ENCODE measurements at regions not wholly inside any gene's neighbourhood (a gene's known extent, or its start where the extent isn't known, plus 50 kb on each side); places are given as distances from the start of the nearest gene placed in this dataset.

- Mint-ChIP-seq H3K4me1 (no peaks in the 10 kb centered on the region), H3K27me3 (peaks cover 5% of the 10 kb centered on the region), H3K9me3 (peaks cover 8% of the 10 kb centered on the region), H3K4me3 (no peak overlapping the region), H3K36me3 (ENCODE audit: low read depth) (no peaks in the 10 kb centered on the region), H3K27ac (no peak overlapping the region)
- ChIA-PET POLR2A (no interaction called here), CTCF (no interaction called here)
- no peak for DNase-seq
Observed at GRCh38 chr9:92196400-92196799, 81.2 kb upstream of the SPTLC1 start.

GRCh38 chr9:92191801-92192200 is 76.6 kb upstream of the SPTLC1 start:
- ChIA-PET CTCF (interaction anchor here (0.6 to 1.2 kb wide), 2 partner anchors 53 to 854 kb away, joined by 3 read pairs; no protein-coding TSS in a partner anchor), POLR2A (no interaction called here)
- Mint-ChIP-seq H3K4me1 (no peaks in the 10 kb centered on the region), H3K27me3 (peaks cover 1% of the 10 kb centered on the region), H3K27ac (no peak overlapping the region), H3K36me3 (ENCODE audit: low read depth) (no peaks in the 10 kb centered on the region), H3K9me3 (no peaks in the 10 kb centered on the region), H3K4me3 (no peak overlapping the region)
- no peak for DNase-seq

GRCh38 chr9:92190536-92190790 is 75.2 kb upstream of the SPTLC1 start:
- H3K9me3 Mint-ChIP-seq, result no peaks in the 10 kb centered on the region
- H3K27ac Mint-ChIP-seq, result no peak overlapping the region
- ChIA-PET POLR2A (no interaction called here), CTCF (no interaction called here)
- H3K4me1 Mint-ChIP-seq, result no peaks in the 10 kb centered on the region
- H3K4me3 Mint-ChIP-seq, result no peak overlapping the region
- no peaks in the 10 kb centered on the region for H3K36me3 Mint-ChIP-seq (ENCODE audit: low read depth)
- H3K27me3 Mint-ChIP-seq, result peaks cover 1% of the 10 kb centered on the region
- no peak for DNase-seq

- CTCF ChIA-PET, result no interaction called here
- POLR2A ChIA-PET, result no interaction called here
- Mint-ChIP-seq H3K9me3 (no peaks in the 10 kb centered on the region), H3K27ac (no peak overlapping the region), H3K4me3 (no peak overlapping the region), H3K27me3 (peaks cover 1% of the 10 kb centered on the region), H3K4me1 (no peaks in the 10 kb centered on the region), H3K36me3 (ENCODE audit: low read depth) (no peaks in the 10 kb centered on the region)
- DNase-seq, result no peak
Observed at GRCh38 chr9:92189782-92190535, 74.7 kb upstream of the SPTLC1 start.

DNA sequence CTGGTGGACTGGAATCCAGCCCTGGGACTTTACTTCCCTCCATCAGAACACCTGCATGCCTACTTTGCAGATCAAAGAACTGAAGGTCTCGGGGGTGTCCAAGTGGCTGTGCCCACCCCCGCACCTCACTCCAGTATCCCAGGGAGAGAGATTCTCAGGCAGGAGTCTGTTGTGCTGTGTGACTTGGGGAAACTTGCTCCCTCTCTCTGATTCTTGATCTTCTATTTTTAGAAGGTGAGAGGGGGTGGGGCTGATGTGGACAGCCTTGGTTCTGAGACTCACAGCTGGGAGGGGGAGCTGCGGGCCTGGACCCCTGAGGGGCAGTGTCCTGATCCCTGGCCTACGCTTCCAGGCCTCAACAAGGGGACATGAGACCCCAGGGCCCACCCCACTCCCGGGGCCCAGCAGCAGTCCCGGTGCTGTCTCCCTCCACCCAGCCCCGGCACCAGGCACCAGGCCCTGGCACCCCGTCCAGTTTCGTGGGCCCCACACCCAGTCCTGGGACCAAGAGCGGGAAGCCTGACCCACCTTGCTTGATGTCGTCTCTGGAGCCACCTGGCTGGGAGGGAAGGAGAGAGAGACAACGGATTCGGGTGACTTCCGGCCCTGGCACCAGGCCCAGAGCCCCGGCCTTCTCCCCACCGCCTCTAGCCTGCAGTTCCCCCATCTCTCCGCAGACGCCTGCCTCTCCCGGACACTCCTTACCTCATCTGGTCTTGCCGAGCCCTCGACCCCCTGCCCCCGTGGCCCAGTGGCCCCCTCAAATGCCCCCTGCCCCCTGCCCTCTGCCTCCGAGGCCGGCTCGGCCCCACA is 74.0 kb upstream of the SPTLC1 start:
- POLR2A ChIA-PET, result no interaction called here
- Mint-ChIP-seq H3K9me3 (no peaks in the 10 kb centered on the region), H3K4me3 (no peak overlapping the region), H3K36me3 (ENCODE audit: low read depth) (no peaks in the 10 kb centered on the region), H3K27ac (no peak overlapping the region), H3K4me1 (no peaks in the 10 kb centered on the region), H3K27me3 (peaks cover 2% of the 10 kb centered on the region)
- CTCF ChIA-PET, result no interaction called here
- DNase-seq, result no peak

DNA sequence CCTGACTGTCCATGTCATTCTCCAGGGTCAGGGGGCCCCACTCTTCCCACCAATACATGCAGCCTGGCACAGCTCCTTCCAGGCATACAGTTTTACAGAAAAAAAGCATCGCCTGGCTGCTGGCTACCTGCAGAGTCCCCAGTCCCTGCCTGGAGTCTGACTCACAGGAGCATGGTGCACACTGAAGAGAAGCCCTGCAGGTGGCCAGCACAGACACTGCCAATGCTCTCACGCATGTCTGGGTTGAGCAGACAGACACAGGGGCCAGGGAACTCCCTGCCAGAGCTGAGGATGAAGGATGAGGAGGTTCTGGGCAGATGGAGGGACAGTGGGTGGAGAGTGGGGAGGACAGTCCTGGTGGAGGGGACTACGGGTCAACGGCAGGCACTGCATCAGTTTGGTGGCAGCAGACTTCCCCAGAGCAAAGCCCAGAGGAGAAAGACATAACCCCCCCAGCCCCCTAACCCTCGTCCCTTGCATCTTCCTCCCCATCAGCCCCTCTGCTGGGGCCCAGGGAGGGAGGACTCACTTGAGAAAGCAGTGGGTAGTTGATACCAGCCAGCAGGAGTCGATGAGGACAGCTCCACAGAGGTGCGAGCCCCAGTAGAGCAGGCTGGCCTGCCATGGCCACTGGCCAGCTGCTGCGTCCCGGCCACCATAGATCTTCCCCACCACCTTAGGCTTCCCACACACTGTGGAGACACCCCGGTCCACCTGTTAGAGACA is 72.9 kb upstream of the SPTLC1 start:
- no peak overlapping the region for H3K4me3 Mint-ChIP-seq
- H3K36me3 Mint-ChIP-seq (ENCODE audit: low read depth), result no peaks in the 10 kb centered on the region
- peaks cover 3% of the 10 kb centered on the region for H3K27me3 Mint-ChIP-seq
- H3K4me1 Mint-ChIP-seq, result no peaks in the 10 kb centered on the region
- ChIA-PET CTCF (interaction anchor here (1.3 kb wide), 1 partner anchor 12 kb away, joined by 3 read pairs; no protein-coding TSS in a partner anchor), POLR2A (no interaction called here)
- no peaks in the 10 kb centered on the region for H3K9me3 Mint-ChIP-seq
- no peak overlapping the region for H3K27ac Mint-ChIP-seq
- DNase-seq, result no peak

GRCh38 chr9:92187390-92187789 is 72.2 kb upstream of the SPTLC1 start:
- Mint-ChIP-seq H3K36me3 (ENCODE audit: low read depth) (no peaks in the 10 kb centered on the region), H3K4me1 (no peaks in the 10 kb centered on the region), H3K27ac (no peak overlapping the region), H3K9me3 (no peaks in the 10 kb centered on the region), H3K27me3 (peaks cover 3% of the 10 kb centered on the region), H3K4me3 (no peak overlapping the region)
- POLR2A ChIA-PET, result no interaction called here
- DNase-seq, result no peak
- CTCF ChIA-PET, result interaction anchor here (0.7 to 1.3 kb wide), 2 partner anchors 11 to 33 kb away, joined by 3 read pairs; no protein-coding TSS in a partner anchor

GRCh38 chr9:92186631-92187030 is 71.4 kb upstream of the SPTLC1 start:
- CTCF ChIA-PET, result interaction anchor here (0.6 to 1.2 kb wide), 3 partner anchors 33 to 1736 kb away, joined by 3 read pairs; no protein-coding TSS in a partner anchor
- Mint-ChIP-seq H3K4me3 (no peak overlapping the region), H3K27me3 (peaks cover 3% of the 10 kb centered on the region), H3K27ac (no peak overlapping the region), H3K9me3 (no peaks in the 10 kb centered on the region), H3K4me1 (no peaks in the 10 kb centered on the region), H3K36me3 (ENCODE audit: low read depth) (no peaks in the 10 kb centered on the region)
- POLR2A ChIA-PET, result no interaction called here
- no peak for DNase-seq

- Mint-ChIP-seq H3K4me1 (no peaks in the 10 kb centered on the region), H3K4me3 (no peak overlapping the region), H3K36me3 (ENCODE audit: low read depth) (no peaks in the 10 kb centered on the region), H3K27me3 (peaks cover 3% of the 10 kb centered on the region), H3K9me3 (no peaks in the 10 kb centered on the region), H3K27ac (no peak overlapping the region)
- DNase-seq, result no peak
- POLR2A ChIA-PET, result no interaction called here
- CTCF ChIA-PET, result interaction anchor here (1.2 kb wide), 1 partner anchor 45 kb away, joined by 3 read pairs; no protein-coding TSS in a partner anchor
Observed at GRCh38 chr9:92185681-92186080, 70.5 kb upstream of the SPTLC1 start.

DNA sequence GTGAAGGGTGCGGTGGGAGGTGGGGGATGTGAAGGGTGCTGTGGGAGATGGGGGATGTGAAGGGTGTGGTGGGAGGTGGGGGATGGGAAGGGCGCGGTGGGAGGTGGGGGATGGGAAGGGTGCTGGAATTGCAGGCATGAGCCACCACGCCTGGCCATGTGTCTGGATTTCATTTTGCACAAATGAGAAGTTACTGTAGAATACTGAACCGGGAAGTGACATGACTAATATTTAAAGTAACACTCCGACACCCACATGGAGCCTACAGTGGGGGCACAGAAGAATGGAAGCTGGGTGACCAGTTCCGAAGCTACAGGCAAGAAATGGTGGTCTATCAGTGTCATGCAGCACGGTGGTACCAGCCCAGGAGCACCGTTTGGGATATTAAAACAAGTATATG is 69.9 kb upstream of the SPTLC1 start:
- Mint-ChIP-seq H3K9me3 (no peaks in the 10 kb centered on the region), H3K27me3 (peaks cover 3% of the 10 kb centered on the region), H3K27ac (no peak overlapping the region), H3K36me3 (ENCODE audit: low read depth) (no peaks in the 10 kb centered on the region), H3K4me1 (no peaks in the 10 kb centered on the region), H3K4me3 (no peak overlapping the region)
- ChIA-PET POLR2A (no interaction called here), CTCF (no interaction called here)
- DNase-seq, result no peak

- DNase-seq, result no peak
- no peak overlapping the region for H3K27ac Mint-ChIP-seq
- no peak overlapping the region for H3K4me3 Mint-ChIP-seq
- peaks cover 3% of the 10 kb centered on the region for H3K27me3 Mint-ChIP-seq
- no peaks in the 10 kb centered on the region for H3K4me1 Mint-ChIP-seq
- ChIA-PET CTCF (no interaction called here), POLR2A (no interaction called here)
- H3K36me3 Mint-ChIP-seq (ENCODE audit: low read depth), result no peaks in the 10 kb centered on the region
- no peaks in the 10 kb centered on the region for H3K9me3 Mint-ChIP-seq
Observed at GRCh38 chr9:92184041-92184564, 68.9 kb upstream of the SPTLC1 start.

DNA sequence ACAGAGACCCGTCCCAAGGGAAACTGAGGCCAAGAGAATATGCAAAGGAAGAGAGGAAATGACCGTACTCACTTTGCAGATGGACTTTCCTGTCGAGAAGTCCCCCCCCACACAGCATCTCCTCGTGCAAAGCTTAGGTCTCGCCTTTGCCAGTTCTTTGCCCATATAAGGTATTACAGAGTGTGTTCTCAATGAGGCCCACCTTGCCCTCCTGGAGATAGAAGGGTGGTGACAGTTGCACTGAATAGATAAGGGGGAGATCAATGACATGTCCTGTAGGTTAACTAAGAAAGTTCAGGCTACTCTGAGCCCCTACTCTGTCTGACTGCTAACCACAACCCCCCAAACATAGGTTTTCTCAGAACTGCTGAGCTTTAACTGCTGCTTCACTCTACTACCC is 68.2 kb upstream of the SPTLC1 start:
- Mint-ChIP-seq H3K4me1 (no peaks in the 10 kb centered on the region), H3K27me3 (peaks cover 3% of the 10 kb centered on the region), H3K36me3 (ENCODE audit: low read depth) (no peaks in the 10 kb centered on the region), H3K27ac (no peak overlapping the region), H3K4me3 (no peak overlapping the region), H3K9me3 (no peaks in the 10 kb centered on the region)
- CTCF ChIA-PET, result no interaction called here
- no peak for DNase-seq
- POLR2A ChIA-PET, result no interaction called here

GRCh38 chr9:92181296-92181695 is 66.1 kb upstream of the SPTLC1 start:
- Mint-ChIP-seq H3K9me3 (no peaks in the 10 kb centered on the region), H3K4me3 (no peak overlapping the region), H3K27me3 (peaks cover 3% of the 10 kb centered on the region), H3K36me3 (ENCODE audit: low read depth) (no peaks in the 10 kb centered on the region), H3K27ac (no peak overlapping the region), H3K4me1 (no peaks in the 10 kb centered on the region)
- CTCF ChIA-PET, result interaction anchor here (2.4 kb wide), 1 partner anchor 12 kb away, joined by 6 read pairs; no protein-coding TSS in a partner anchor
- no peak for DNase-seq
- POLR2A ChIA-PET, result no interaction called here
